SK-N-SH (cell line): ENCODE measurements at regions not wholly inside any gene's neighbourhood (a gene's known extent, or its start where the extent isn't known, plus 50 kb on each side); places are given as distances from the start of the nearest gene placed in this dataset.

Experiments
- CTCF ChIA-PET: fragments of 300-600, 350-600 bp; formaldehyde crosslinking; extraction: SDS; loops from one replicate; lab custom pipeline; 2021; lab: Yijun Ruan, JAX
- POLR2A ChIA-PET: fragments of 350-600 bp; sonication (Branson Sonifier 250); formaldehyde crosslinking; extraction: SDS; loops from one replicate; lab custom pipeline; 2020; ENCODE audit warnings: antibody characterized with exemption, inconsistent platforms; lab: Yijun Ruan, JAX
- DNase-seq: peaks from one replicate; pipeline ENCODE4 v3.0.0; 2012
- H2AFZ ChIP-seq: fragments of 200-600 bp; sonication (generic); 2 replicates; pipeline ENCODE4 v1.8.1; 2016; ENCODE audit warnings: antibody characterized with exemption, mild to moderate bottlenecking, low read depth
- H3F3A ChIP-seq: fragments of 200-600 bp; sonication (generic); replicated peaks from 2 replicates; pipeline ENCODE3; 2016; ENCODE audit warnings: antibody characterized with exemption, mild to moderate bottlenecking; ENCODE audit not compliant: insufficient read depth
- H3K27ac ChIP-seq, 2 experiments: fragments of 200-500 bp in 1 of 2; fragments of 200-600 bp in 1 of 2; sonication (Bioruptor generic) in 1 of 2; sonication (generic), shearing (Covaris generic) in 1 of 2; 2 replicates each; pipeline versions ENCODE4 v1.5.1 to v1.6.1; 2014 to 2016; ENCODE audit warnings: low read depth in 2 of 2, inconsistent platforms in 1 of 2, low read length in 1 of 2, mild to moderate bottlenecking in 1 of 2, mixed read lengths in 1 of 2
- H3K27me3 ChIP-seq: fragments of 200-600 bp; sonication (generic), shearing (Covaris generic); 2 replicates; pipeline ENCODE4 v1.6.1; 2016; ENCODE audit warnings: mixed run types; ENCODE audit not compliant: insufficient read depth
- H3K36me3 ChIP-seq, 2 experiments: fragments of 200-500 bp in 1 of 2; fragments of 200-600 bp in 1 of 2; sonication (Bioruptor generic) in 1 of 2; sonication (generic) in 1 of 2; replicated peaks in 1 of 2; 2 replicates each; pipeline versions ENCODE3 to v1.5.1; 2014 to 2016; ENCODE audit warnings: low read length in 1 of 2, mild to moderate bottlenecking in 1 of 2; ENCODE audit not compliant: insufficient read depth in 2 of 2, control insufficient read depth in 1 of 2
- H3K4me1 ChIP-seq, 2 experiments: fragments of 200-500 bp in 1 of 2; fragments of 200-600 bp in 1 of 2; sonication (Bioruptor generic) in 1 of 2; sonication (generic), shearing (Covaris generic) in 1 of 2; 2 replicates each; pipeline versions ENCODE4 v1.5.1 to v1.6.1; 2014 to 2016; ENCODE audit warnings: low read depth in 1 of 2, low read length in 1 of 2, mixed run types in 1 of 2; ENCODE audit not compliant: insufficient read depth in 2 of 2, control insufficient read depth in 1 of 2
- H3K4me2 ChIP-seq: fragments of 200-600 bp; sonication (generic), shearing (Covaris generic); 2 replicates; pipeline ENCODE4 v1.6.1; 2017; ENCODE audit warnings: mixed run types
- H3K4me3 ChIP-seq, 2 experiments: fragments of 200-500 bp in 1 of 2; fragments of 200-600 bp in 1 of 2; sonication (Bioruptor generic) in 1 of 2; sonication (generic), shearing (Covaris generic) in 1 of 2; 2 replicates each; pipeline versions ENCODE4 v1.5.1 to v1.8.1; 2014 to 2016; ENCODE audit warnings: low read depth in 2 of 2, inconsistent platforms in 1 of 2, low read length in 1 of 2, mild to moderate bottlenecking in 1 of 2, mixed read lengths in 1 of 2, moderate library complexity in 1 of 2
- H3K79me2 ChIP-seq: fragments of 200-600 bp; sonication (generic); 2 replicates; pipeline ENCODE4 v1.8.1; 2017; ENCODE audit warnings: mild to moderate bottlenecking; ENCODE audit not compliant: insufficient read depth
- H3K9ac ChIP-seq: fragments of 200-600 bp; sonication (generic); 2 replicates; pipeline ENCODE4 v1.6.1; 2017; ENCODE audit warnings: mixed run types
- H3K9me2 ChIP-seq: fragments of 200-600 bp; sonication (generic); 2 replicates; pipeline ENCODE4 v1.6.1; 2017; ENCODE audit warnings: mixed run types
- H3K9me3 ChIP-seq: fragments of 200-600 bp; sonication (generic); 2 replicates; pipeline ENCODE4 v1.6.1; 2017; ENCODE audit warnings: mixed run types, mild to moderate bottlenecking, moderate library complexity
- H4K20me1 ChIP-seq: fragments of 200-600 bp; sonication (generic); 2 replicates; pipeline ENCODE4 v1.6.1; 2017; ENCODE audit warnings: mild to moderate bottlenecking, mixed run types; ENCODE audit not compliant: insufficient read depth
- CHD2 ChIP-seq: fragments of 150-350 bp; IDR thresholded peaks from 2 replicates; pipeline ENCODE4 v1.6.1; 2018; ENCODE audit warnings: low read length; ENCODE audit not compliant: partially characterized antibody
- ELF1 ChIP-seq: IDR thresholded peaks from 2 replicates; pipeline ENCODE4 v1.4.0; 2012
- EZH2phosphoT487 ChIP-seq: fragments of 200-600 bp; sonication (generic); IDR thresholded peaks from 2 replicates; pipeline ENCODE4 v1.6.1; 2017; ENCODE audit warnings: low read depth, mixed run types, mild to moderate bottlenecking, antibody characterized with exemption, moderate library complexity, borderline replicate concordance
- FOXJ3 ChIP-seq: sonication (generic); formaldehyde crosslinking; IDR thresholded peaks from 2 replicates; pipeline ENCODE4 v1.5.1; 2020; ENCODE audit warnings: mild to moderate bottlenecking, missing genetic modification reagents
- GATA2 ChIP-seq: sonication (generic); formaldehyde crosslinking; IDR thresholded peaks from 2 replicates; pipeline ENCODE4 v1.5.0; 2020; ENCODE audit warnings: mild to moderate bottlenecking, missing genetic modification reagents
- MEF2A ChIP-seq: IDR thresholded peaks from 2 replicates; pipeline ENCODE4 v1.4.0; 2012; ENCODE audit warnings: low read depth, borderline replicate concordance
- MXI1 ChIP-seq: IDR thresholded peaks from 2 replicates; pipeline ENCODE4 v1.6.1; 2012; ENCODE audit warnings: mild to moderate bottlenecking, low read depth, low read length, improper control_type of control experiment
- POLR2AphosphoS5 ChIP-seq: IDR thresholded peaks from 2 replicates; pipeline ENCODE4 v1.6.1; 2012; ENCODE audit warnings: low read depth, low read length
- RCOR1 ChIP-seq: fragments of 150-350 bp; IDR thresholded peaks from 2 replicates; pipeline ENCODE4 v1.6.1; 2017; ENCODE audit warnings: antibody characterized with exemption, low read length
- RXRA ChIP-seq: IDR thresholded peaks from 2 replicates; pipeline ENCODE4 v1.4.0; 2012; ENCODE audit warnings: low read depth, mild to moderate bottlenecking, borderline replicate concordance
- TCF12 ChIP-seq: IDR thresholded peaks from 2 replicates; pipeline ENCODE4 v1.4.0; 2012
- TEAD4 ChIP-seq: IDR thresholded peaks from 2 replicates; pipeline ENCODE4 v1.4.0; 2012; ENCODE audit warnings: mild to moderate bottlenecking, borderline replicate concordance; ENCODE audit not compliant: insufficient read depth
- YY1 ChIP-seq: IDR thresholded peaks from 2 replicates; pipeline ENCODE4 v1.4.0; 2012; ENCODE audit warnings: low read depth, mild to moderate bottlenecking
- WGBS: methylation state at CpG from one replicate; pipeline ENCODE4 v1.1.6; 2017; ENCODE audit warnings: low lambda C conversion rate; 5-methylcytosine and 5-hydroxymethylcytosine counted together
- TF ChIP-seq, protein P1 (sequence below): IDR thresholded peaks from 2 replicates; pipeline ENCODE4 v1.4.0; 2012; ENCODE audit warnings: low read depth, borderline replicate concordance
- TF ChIP-seq, protein P2 (sequence below): IDR thresholded peaks from 2 replicates; pipeline ENCODE4; 2012
- TF ChIP-seq, protein P3 (sequence below): fragments of 200-600 bp; sonication (generic); IDR thresholded peaks from 2 replicates; pipeline ENCODE4 v1.6.1; 2017; ENCODE audit warnings: antibody characterized with exemption, mild to moderate bottlenecking, moderate library complexity

- H3K4me2 ChIP-seq: no peak overlapping the region; the same call in 1 of the 2 replicates
- H3K27me3 ChIP-seq: no peaks in the 10 kb centered on the region
- no peak overlapping the region for H3K4me3 ChIP-seq
- WGBS: 12% methylated on average over 2 of the region's 2 CpGs
- no peak for DNase-seq
- no peaks in the 10 kb centered on the region for H4K20me1 ChIP-seq
- no peaks in the 10 kb centered on the region for H3F3A ChIP-seq
- H3K4me1 ChIP-seq: no peaks in the 10 kb centered on the region
- no peaks in the 10 kb centered on the region for H3K36me3 ChIP-seq
- TF ChIP-seq RXRA (no peak), GATA2 (no peak), ELF1 (no peak)
- ChIA-PET POLR2A (no interaction called here), CTCF (no interaction called here)
- H2AFZ ChIP-seq: no peak overlapping the region
- H3K79me2 ChIP-seq: no peaks in the 10 kb centered on the region
- H3K27ac ChIP-seq: no peak overlapping the region
- H3K9ac ChIP-seq: no peak overlapping the region
- no peaks in the 10 kb centered on the region for H3K9me3 ChIP-seq
- no peaks in the 10 kb centered on the region; the same call in 1 of the 2 replicates for H3K9me2 ChIP-seq
Measured at GRCh38 chr7:119436882-119437281, 836.1 kb upstream of the KCND2 start.

GRCh38 chr7:119438315-119438714 is 834.7 kb upstream of the KCND2 start:
- Histone ChIP-seq H2AFZ (no peak overlapping the region), H3F3A (no peaks in the 10 kb centered on the region), H3K27me3 (no peaks in the 10 kb centered on the region), H3K4me3 (no peak overlapping the region), H3K9ac (no peak overlapping the region), H3K27ac (no peak overlapping the region), H3K9me3 (no peaks in the 10 kb centered on the region), H4K20me1 (no peaks in the 10 kb centered on the region), H3K9me2 (no peaks in the 10 kb centered on the region; the same call in 1 of the 2 replicates), H3K4me2 (no peak overlapping the region), H3K36me3 (no peaks in the 10 kb centered on the region), H3K4me1 (no peaks in the 10 kb centered on the region), H3K79me2 (no peaks in the 10 kb centered on the region)
- POLR2A ChIA-PET: no interaction called here
- DNase-seq: no peak
- CTCF ChIA-PET: no interaction called here
- WGBS: 3% methylated on average over 1 of the region's 1 CpG
- TF ChIP-seq POLR2AphosphoS5: no peak
- TF ChIP-seq FOXJ3: no peak
- TF ChIP-seq RXRA: no peak
- TF ChIP-seq, protein P1, sequence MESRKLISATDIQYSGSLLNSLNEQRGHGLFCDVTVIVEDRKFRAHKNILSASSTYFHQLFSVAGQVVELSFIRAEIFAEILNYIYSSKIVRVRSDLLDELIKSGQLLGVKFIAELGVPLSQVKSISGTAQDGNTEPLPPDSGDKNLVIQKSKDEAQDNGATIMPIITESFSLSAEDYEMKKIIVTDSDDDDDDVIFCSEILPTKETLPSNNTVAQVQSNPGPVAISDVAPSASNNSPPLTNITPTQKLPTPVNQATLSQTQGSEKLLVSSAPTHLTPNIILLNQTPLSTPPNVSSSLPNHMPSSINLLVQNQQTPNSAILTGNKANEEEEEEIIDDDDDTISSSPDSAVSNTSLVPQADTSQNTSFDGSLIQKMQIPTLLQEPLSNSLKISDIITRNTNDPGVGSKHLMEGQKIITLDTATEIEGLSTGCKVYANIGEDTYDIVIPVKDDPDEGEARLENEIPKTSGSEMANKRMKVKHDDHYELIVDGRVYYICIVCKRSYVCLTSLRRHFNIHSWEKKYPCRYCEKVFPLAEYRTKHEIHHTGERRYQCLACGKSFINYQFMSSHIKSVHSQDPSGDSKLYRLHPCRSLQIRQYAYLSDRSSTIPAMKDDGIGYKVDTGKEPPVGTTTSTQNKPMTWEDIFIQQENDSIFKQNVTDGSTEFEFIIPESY: no peak
- no peak for TF ChIP-seq YY1
- TF ChIP-seq ELF1: no peak
- no peak for TF ChIP-seq CHD2
- no peak for TF ChIP-seq RCOR1
- TF ChIP-seq, protein P2, sequence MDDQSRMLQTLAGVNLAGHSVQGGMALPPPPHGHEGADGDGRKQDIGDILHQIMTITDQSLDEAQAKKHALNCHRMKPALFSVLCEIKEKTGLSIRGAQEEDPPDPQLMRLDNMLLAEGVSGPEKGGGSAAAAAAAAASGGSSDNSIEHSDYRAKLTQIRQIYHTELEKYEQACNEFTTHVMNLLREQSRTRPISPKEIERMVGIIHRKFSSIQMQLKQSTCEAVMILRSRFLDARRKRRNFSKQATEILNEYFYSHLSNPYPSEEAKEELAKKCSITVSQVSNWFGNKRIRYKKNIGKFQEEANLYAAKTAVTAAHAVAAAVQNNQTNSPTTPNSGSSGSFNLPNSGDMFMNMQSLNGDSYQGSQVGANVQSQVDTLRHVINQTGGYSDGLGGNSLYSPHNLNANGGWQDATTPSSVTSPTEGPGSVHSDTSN: no peak
- TF ChIP-seq TEAD4: no peak
- TF ChIP-seq TCF12: no peak
- TF ChIP-seq MEF2A: no peak
- TF ChIP-seq, protein P3, sequence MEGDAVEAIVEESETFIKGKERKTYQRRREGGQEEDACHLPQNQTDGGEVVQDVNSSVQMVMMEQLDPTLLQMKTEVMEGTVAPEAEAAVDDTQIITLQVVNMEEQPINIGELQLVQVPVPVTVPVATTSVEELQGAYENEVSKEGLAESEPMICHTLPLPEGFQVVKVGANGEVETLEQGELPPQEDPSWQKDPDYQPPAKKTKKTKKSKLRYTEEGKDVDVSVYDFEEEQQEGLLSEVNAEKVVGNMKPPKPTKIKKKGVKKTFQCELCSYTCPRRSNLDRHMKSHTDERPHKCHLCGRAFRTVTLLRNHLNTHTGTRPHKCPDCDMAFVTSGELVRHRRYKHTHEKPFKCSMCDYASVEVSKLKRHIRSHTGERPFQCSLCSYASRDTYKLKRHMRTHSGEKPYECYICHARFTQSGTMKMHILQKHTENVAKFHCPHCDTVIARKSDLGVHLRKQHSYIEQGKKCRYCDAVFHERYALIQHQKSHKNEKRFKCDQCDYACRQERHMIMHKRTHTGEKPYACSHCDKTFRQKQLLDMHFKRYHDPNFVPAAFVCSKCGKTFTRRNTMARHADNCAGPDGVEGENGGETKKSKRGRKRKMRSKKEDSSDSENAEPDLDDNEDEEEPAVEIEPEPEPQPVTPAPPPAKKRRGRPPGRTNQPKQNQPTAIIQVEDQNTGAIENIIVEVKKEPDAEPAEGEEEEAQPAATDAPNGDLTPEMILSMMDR: no peak
- no peak for TF ChIP-seq MXI1
- no peak for TF ChIP-seq EZH2phosphoT487
